ENCODE measurements at regions not wholly inside any gene's neighbourhood (a gene's known extent, or its start where the extent isn't known, plus 50 kb on each side); places are given as distances from the start of the nearest gene placed in this dataset.

GRCh38 chr11:109148669-109149068 is 273.3 kb upstream of the C11orf87 start:
- DNase-seq (ENCODE audit: low spot score in 2 of 2) (no peak), FAIRE-seq (no peak)

- FAIRE-seq (no peak), DNase-seq (ENCODE audit: low spot score in 2 of 2) (no peak)
These were observed 271.4 kb upstream of the C11orf87 start for GRCh38 chr11:109150581-109150980.

- no peak for DNase-seq (ENCODE audit: low spot score in 2 of 2)
- no peak for FAIRE-seq
These were observed 268.2 kb upstream of the C11orf87 start for GRCh38 chr11:109153836-109154235.

GRCh38 chr11:109155291-109155690 is 266.7 kb upstream of the C11orf87 start:
- no peak for FAIRE-seq

GRCh38 chr11:109165035-109165434 is 257.0 kb upstream of the C11orf87 start:
- DNase-seq (ENCODE audit: low spot score in 2 of 2) (no peak), FAIRE-seq (no peak)

More at GRCh38 chr11:109155291-109155690, 266.7 kb upstream of the C11orf87 start:
- no peak for DNase-seq (ENCODE audit: low spot score in 2 of 2)

GRCh38 chr11:109166441-109166840 is 255.5 kb upstream of the C11orf87 start:
- DNase-seq (ENCODE audit: low spot score in 2 of 2) (no peak), FAIRE-seq (no peak)

GRCh38 chr11:109173504-109173903 is 248.5 kb upstream of the C11orf87 start:
- FAIRE-seq (no peak), DNase-seq (ENCODE audit: low spot score in 2 of 2) (no peak)

- no peak for FAIRE-seq
- no peak for DNase-seq (ENCODE audit: low spot score in 2 of 2)
These were observed 237.6 kb upstream of the C11orf87 start for GRCh38 chr11:109184376-109184775.

- no peak for FAIRE-seq
- no peak for DNase-seq (ENCODE audit: low spot score in 2 of 2)
These were observed 229.1 kb upstream of the C11orf87 start for GRCh38 chr11:109192864-109193263.

GRCh38 chr11:109193880-109194279 is 228.1 kb upstream of the C11orf87 start:
- DNase-seq (ENCODE audit: low spot score in 2 of 2) (no peak), FAIRE-seq (no peak)

- FAIRE-seq: no peak
- DNase-seq (ENCODE audit: low spot score in 2 of 2): no peak
These were observed 226.0 kb upstream of the C11orf87 start for GRCh38 chr11:109196016-109196415.

- no peak for DNase-seq (ENCODE audit: low spot score in 2 of 2)
- no peak for FAIRE-seq
These were observed 224.3 kb upstream of the C11orf87 start for GRCh38 chr11:109197656-109198055.

- FAIRE-seq: no peak
These were observed 218.8 kb upstream of the C11orf87 start for GRCh38 chr11:109203176-109203575.

GRCh38 chr11:109205312-109205711 is 216.7 kb upstream of the C11orf87 start:
- FAIRE-seq: no peak
- DNase-seq (ENCODE audit: low spot score in 2 of 2): no peak

More at GRCh38 chr11:109203176-109203575, 218.8 kb upstream of the C11orf87 start:
- no peak for DNase-seq (ENCODE audit: low spot score in 2 of 2)

GRCh38 chr11:109208121-109208520 is 213.9 kb upstream of the C11orf87 start:
- FAIRE-seq: no peak
- no peak for DNase-seq (ENCODE audit: low spot score in 2 of 2)

- DNase-seq (ENCODE audit: low spot score in 2 of 2): no peak
- FAIRE-seq: no peak
These were observed 212.4 kb upstream of the C11orf87 start for GRCh38 chr11:109209572-109209971.

GRCh38 chr11:109221190-109221589 is 200.8 kb upstream of the C11orf87 start:
- FAIRE-seq: no peak
- no peak for DNase-seq (ENCODE audit: low spot score in 2 of 2)

GRCh38 chr11:109222761-109223160 is 199.2 kb upstream of the C11orf87 start:
- FAIRE-seq (no peak), DNase-seq (ENCODE audit: low spot score in 2 of 2) (no peak)

GRCh38 chr11:109223451-109223850 is 198.5 kb upstream of the C11orf87 start:
- no peak for FAIRE-seq
- DNase-seq (ENCODE audit: low spot score in 2 of 2): no peak

GRCh38 chr11:109229682-109230081 is 192.3 kb upstream of the C11orf87 start:
- DNase-seq (ENCODE audit: low spot score in 2 of 2) (no peak), FAIRE-seq (no peak)

- FAIRE-seq (no peak), DNase-seq (ENCODE audit: low spot score in 2 of 2) (no peak)
These were observed 185.8 kb upstream of the C11orf87 start for GRCh38 chr11:109236188-109236587.

- DNase-seq (ENCODE audit: low spot score in 2 of 2) (no peak), FAIRE-seq (no peak)
These were observed 185.3 kb upstream of the C11orf87 start for GRCh38 chr11:109236696-109237095.

- FAIRE-seq: no peak
These were observed 184.4 kb upstream of the C11orf87 start for GRCh38 chr11:109237636-109238035.

More at GRCh38 chr11:109237636-109238035, 184.4 kb upstream of the C11orf87 start:
- no peak for DNase-seq (ENCODE audit: low spot score in 2 of 2)
